DND-41 (cell line): ENCODE measurements at regions not wholly inside any gene's neighbourhood (a gene's known extent, or its start where the extent isn't known, plus 50 kb on each side); places are given as distances from the start of the nearest gene placed in this dataset.
"Not testable (repeated sequence)": the region's sequence is repeated elsewhere in the genome, so short reads cannot be mapped to it uniquely, and the experiment has no call there.

Experiments
- ATAC-seq: fragments of 200-7000 bp; cut with Tn5 transposase; 3 replicates; pipeline ENCODE4 v1.9.1; 2021; ENCODE audit warnings: low read depth; ENCODE audit not compliant: insufficient read depth
- DNase-seq: peaks from one replicate; pipeline ENCODE4 v3.0.0-alpha.2; 2020
- H2AFZ ChIP-seq: 2 replicates; pipeline ENCODE4 v1.6.0; 2012; ENCODE audit warnings: low read depth, low read length
- H3K27ac ChIP-seq: 2 replicates; pipeline ENCODE4 v1.5.1; 2012; ENCODE audit warnings: low read length, inconsistent platforms
- H3K27me3 ChIP-seq: fragments of 200-600 bp; sonication (generic); 2 replicates; pipeline ENCODE4 v1.6.0; 2012; ENCODE audit warnings: low read length, mild to moderate bottlenecking, inconsistent platforms; ENCODE audit not compliant: insufficient read depth, poor library complexity
- H3K36me3 ChIP-seq: 2 replicates; pipeline ENCODE4 v1.5.1; 2012; ENCODE audit warnings: low read length, inconsistent platforms; ENCODE audit not compliant: insufficient read depth
- H3K4me1 ChIP-seq: 2 replicates; pipeline ENCODE4 v1.5.1; 2012; ENCODE audit warnings: mild to moderate bottlenecking, low read length; ENCODE audit not compliant: insufficient read depth
- H3K4me2 ChIP-seq: 2 replicates; pipeline ENCODE4 v1.6.0; 2012; ENCODE audit warnings: mild to moderate bottlenecking, moderate library complexity, low read length, inconsistent platforms; ENCODE audit not compliant: insufficient read depth
- H3K4me3 ChIP-seq, 2 experiments: fragments of 200-600 bp in 1 of 2; shearing (Covaris generic) in 1 of 2; 2 replicates each; pipeline ENCODE4 v1.5.1; 2012 to 2016; ENCODE audit warnings: inconsistent platforms in 2 of 2, low read length in 2 of 2, mild to moderate bottlenecking in 2 of 2, low read depth in 1 of 2, moderate library complexity in 1 of 2
- H3K79me2 ChIP-seq: 2 replicates; pipeline ENCODE4 v1.6.0; 2012; ENCODE audit warnings: low read length, inconsistent platforms; ENCODE audit not compliant: insufficient read depth
- H3K9ac ChIP-seq: 2 replicates; pipeline ENCODE4 v1.6.0; 2012; ENCODE audit warnings: low read depth, mild to moderate bottlenecking, inconsistent platforms, low read length, moderate library complexity
- H3K9me3 ChIP-seq: 2 replicates; pipeline ENCODE4 v1.5.1; 2012; ENCODE audit warnings: low read length, moderate library complexity, mild to moderate bottlenecking, inconsistent platforms; ENCODE audit not compliant: insufficient read depth, severe bottlenecking
- H4K20me1 ChIP-seq: 2 replicates; pipeline ENCODE4 v1.6.0; 2012; ENCODE audit warnings: low read length; ENCODE audit not compliant: insufficient read depth
- CTCF ChIP-seq: IDR thresholded peaks from 2 replicates; pipeline ENCODE4 v1.5.1; 2012; ENCODE audit warnings: borderline replicate concordance, low read length, moderate library complexity, mild to moderate bottlenecking; ENCODE audit not compliant: poor library complexity, severe bottlenecking; ENCODE audit errors: extremely low read depth
- EZH2 ChIP-seq: IDR thresholded peaks from 3 replicates; pipeline ENCODE4 v1.6.1; 2012; ENCODE audit warnings: borderline replicate concordance, low read depth, mild to moderate bottlenecking, moderate library complexity, low read length, inconsistent platforms; ENCODE audit not compliant: severe bottlenecking

- Histone ChIP-seq H2AFZ (no peak overlapping the region), H3K79me2 (no peaks in the 10 kb centered on the region), H4K20me1 (no peaks in the 10 kb centered on the region), H3K36me3 (no peaks in the 10 kb centered on the region), H3K27me3 (no peaks in the 10 kb centered on the region), H3K27ac (no peak overlapping the region), H3K4me3 (no peak overlapping the region), H3K9me3 (no peaks in the 10 kb centered on the region), H3K4me1 (no peaks in the 10 kb centered on the region), H3K4me2 (no peak overlapping the region), H3K9ac (no peak overlapping the region)
- DNase-seq (no peak), ATAC-seq (no peak)
- TF ChIP-seq EZH2 (no peak), CTCF (no peak)
Measured at GRCh38 chr11:22089609-22090008, 103.3 kb upstream of the ANO5 start.

DNA sequence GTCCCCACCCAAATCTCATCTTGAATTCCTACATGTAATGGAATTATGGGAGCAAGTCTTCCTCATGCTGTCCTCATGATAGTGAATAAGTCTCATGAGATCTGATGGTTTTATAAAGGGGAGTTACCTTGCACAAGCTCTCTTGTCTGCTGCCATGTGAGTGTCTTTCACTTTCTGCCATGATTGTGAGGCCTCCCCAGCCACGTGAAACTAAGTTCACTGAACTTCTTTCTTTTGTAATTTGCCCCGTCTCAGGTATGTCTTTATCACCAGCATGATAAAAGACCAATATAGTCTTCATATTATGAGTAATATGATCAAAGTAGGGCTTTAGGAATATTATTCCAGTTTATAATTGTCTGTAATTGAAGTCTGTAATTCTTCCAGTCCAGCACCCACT lies 86.3 kb upstream of the ANO5 start:
- H2AFZ ChIP-seq, result no peak overlapping the region
- no peak overlapping the region for H3K27ac ChIP-seq
- no peaks in the 10 kb centered on the region for H3K36me3 ChIP-seq
- DNase-seq, result no peak
- no peak for ATAC-seq
- TF ChIP-seq CTCF (no peak), EZH2 (no peak)
- no peaks in the 10 kb centered on the region for H3K27me3 ChIP-seq
- no peaks in the 10 kb centered on the region for H3K79me2 ChIP-seq
- H4K20me1 ChIP-seq, result no peaks in the 10 kb centered on the region
- no peak overlapping the region for H3K4me3 ChIP-seq
- H3K4me1 ChIP-seq, result no peaks in the 10 kb centered on the region
- H3K9me3 ChIP-seq, result no peaks in the 10 kb centered on the region
- no peak overlapping the region for H3K9ac ChIP-seq
- H3K4me2 ChIP-seq, result no peak overlapping the region

GRCh38 chr11:22115470-22116029 lies 77.3 kb upstream of the ANO5 start:
- ATAC-seq, result no peak
- H2AFZ ChIP-seq, result no peak overlapping the region
- H3K9ac ChIP-seq, result no peak overlapping the region
- no peak overlapping the region for H3K4me3 ChIP-seq
- DNase-seq, result no peak
- H3K27ac ChIP-seq, result no peak overlapping the region
- H3K4me1 ChIP-seq, result no peaks in the 10 kb centered on the region
- no peaks in the 10 kb centered on the region for H3K79me2 ChIP-seq
- no peaks in the 10 kb centered on the region for H3K27me3 ChIP-seq
- no peaks in the 10 kb centered on the region for H3K36me3 ChIP-seq
- TF ChIP-seq CTCF, result no peak
- H3K9me3 ChIP-seq, result no peaks in the 10 kb centered on the region
- no peaks in the 10 kb centered on the region for H4K20me1 ChIP-seq
- no peak overlapping the region for H3K4me2 ChIP-seq

DNA sequence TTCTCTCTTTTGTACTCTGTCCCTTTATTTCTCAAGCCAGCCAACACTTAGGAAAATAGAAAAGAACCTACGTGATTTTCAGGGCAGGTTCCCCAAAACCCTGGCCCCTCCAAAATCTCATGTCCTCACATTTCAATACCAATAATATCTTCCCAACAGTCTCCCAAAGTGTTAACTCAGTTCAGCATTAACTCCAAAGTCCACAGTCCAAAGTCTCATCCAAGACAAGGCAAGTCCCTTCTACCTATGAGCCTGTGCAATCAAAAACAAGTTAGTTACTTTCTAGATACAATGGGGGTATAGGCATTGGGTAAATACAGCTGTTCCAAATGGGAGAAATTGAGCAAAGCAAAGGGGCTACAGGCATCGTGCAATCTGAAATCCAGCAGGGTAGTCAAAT lies 64.9 kb upstream of the ANO5 start:
- not testable (repeated sequence) for H3K27me3 ChIP-seq, H3K9me3 ChIP-seq, H3K79me2 ChIP-seq, DNase-seq, H3K27ac ChIP-seq, H3K4me3 ChIP-seq, H3K4me1 ChIP-seq, H3K36me3 ChIP-seq, H4K20me1 ChIP-seq, H3K9ac ChIP-seq, H2AFZ ChIP-seq, ATAC-seq, H3K4me2 ChIP-seq
